D341Med (cell line): ENCODE measurements at regions not wholly inside any gene's neighbourhood (a gene's known extent, or its start where the extent isn't known, plus 50 kb on each side); places are given as distances from the start of the nearest gene placed in this dataset.
"Not testable (repeated sequence)": the region's sequence is repeated elsewhere in the genome, so short reads cannot be mapped to it uniquely, and the experiment has no call there.

Experiments
- DNase-seq: peaks from one replicate; pipeline ENCODE4 v3.0.0; 2012; ENCODE audit warnings: low spot score

DNA sequence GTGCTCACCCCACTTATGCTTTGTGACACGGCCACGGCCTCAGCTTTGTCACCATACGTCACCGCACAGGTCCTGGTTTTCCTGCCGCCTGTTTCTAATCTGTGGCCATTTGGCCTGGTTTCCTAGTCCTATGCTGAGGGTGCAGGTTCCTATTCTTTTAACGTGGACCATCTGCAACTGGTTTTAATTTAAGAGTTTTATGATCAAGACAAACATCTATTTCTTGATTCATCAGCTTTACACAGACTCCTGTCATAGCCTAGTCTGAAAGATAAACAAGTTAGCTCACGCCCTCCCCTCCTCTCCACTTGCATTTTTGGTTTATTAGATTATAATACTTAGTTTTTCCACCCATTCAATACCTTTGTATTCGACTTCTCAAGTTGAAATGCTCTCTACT is 97.5 kb upstream of the RPS6KA2 start:
- no peak for DNase-seq

GRCh38 chr6:166722785-166723184 is 95.7 kb upstream of the RPS6KA2 start:
- no peak for DNase-seq

DNA sequence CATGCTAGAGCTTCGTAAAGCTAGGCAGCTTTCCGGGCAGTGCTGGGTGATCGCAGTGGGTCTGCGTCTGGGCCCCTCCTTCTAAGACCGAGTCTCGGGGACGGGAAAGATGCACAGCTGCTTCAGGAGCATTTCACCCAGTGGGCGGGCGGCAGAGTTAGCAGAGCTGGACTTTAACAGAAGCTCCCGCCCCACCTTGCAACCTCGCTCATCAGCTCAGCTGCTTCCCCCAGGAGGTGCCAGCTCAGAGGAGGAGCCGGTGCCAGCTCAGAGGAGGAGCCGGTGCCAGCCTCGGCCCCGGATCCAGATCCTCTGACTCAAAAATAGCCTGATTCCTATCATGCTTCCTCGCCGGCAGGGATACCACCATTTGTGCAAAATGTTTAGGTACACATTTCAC is 94.5 kb upstream of the RPS6KA2 start:
- DNase-seq, result no peak

DNA sequence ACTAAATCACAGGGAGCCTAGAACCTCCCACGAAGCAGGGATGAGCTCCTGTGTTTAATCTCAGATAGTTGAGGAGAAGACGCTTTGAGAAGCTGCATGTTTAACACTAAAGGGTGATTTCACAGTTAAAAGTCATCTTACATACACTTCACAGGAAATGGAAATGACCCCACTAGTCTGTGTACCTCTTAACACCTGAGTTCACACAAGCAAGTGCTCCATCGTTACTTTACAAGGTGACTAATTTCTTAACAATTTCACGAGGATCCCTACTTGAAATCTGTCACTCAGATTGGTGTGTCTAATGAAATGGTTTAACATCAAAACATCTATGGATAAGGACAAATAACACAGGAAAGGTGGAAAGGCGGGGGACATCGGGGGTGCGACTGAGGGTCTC is 93.8 kb upstream of the RPS6KA2 start:
- DNase-seq, result no peak

GRCh38 chr6:166719019-166719418 is 92.0 kb upstream of the RPS6KA2 start:
- no peak for DNase-seq

DNA sequence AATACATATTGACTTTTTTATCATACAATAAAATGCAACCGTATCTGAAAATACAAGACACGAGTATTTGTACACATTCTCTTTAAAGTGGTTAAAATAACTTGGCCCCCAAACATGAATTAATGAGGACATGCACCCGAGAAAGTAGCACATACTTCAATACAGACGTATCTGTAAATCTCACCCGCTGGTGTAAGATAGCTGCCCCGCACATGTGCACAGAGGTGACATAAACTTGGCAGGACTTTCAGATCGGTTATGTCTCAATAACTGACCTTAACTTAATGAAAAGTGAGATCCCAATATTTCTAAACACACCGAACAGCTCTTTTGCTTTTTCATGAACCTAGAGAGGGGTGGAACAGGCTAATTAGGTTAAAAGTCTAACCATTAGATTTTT is 91.5 kb upstream of the RPS6KA2 start:
- no peak for DNase-seq

- DNase-seq, result no peak
These were observed 90.0 kb upstream of the RPS6KA2 start for GRCh38 chr6:166716910-166717617.

DNA sequence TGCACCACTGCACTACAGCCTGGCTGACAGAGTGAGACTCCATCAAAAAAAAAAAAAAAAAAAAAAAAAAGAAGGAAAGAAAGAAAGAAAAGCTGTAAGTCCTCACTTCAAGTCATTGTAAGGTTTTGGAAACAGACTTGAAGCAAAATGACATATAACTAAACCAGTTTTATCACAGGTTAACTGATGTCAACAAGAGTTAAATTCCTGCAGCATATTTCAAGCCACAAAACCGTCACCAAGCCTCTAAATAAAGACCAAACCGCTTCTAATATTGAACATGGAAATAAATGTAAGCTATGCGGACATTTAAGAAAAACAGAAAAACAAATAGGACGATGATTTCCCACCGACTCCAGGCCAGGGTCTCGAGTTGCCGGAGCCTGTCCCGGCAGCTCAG is 88.9 kb upstream of the RPS6KA2 start:
- DNase-seq, result no peak

DNA sequence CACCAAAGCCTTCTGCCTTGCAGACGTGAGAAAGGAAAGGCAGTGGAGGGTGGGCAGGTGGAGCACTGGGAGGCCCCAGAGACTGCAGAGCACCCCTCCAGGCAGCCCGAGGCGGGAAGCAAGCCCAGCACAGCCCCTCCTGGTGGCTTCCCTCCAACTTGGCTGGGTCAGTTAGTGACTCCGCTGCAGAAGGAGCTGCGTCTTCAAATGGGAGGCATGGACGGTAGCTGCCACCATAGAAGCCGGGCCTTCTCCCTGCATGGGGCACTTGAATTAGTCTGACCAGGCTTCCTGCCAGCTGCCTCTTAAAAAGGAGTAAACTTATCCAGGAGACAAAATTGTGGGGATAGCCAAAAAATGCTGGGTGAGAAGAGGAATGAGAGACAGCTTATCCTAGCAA is 88.0 kb upstream of the RPS6KA2 start:
- no peak for DNase-seq

GRCh38 chr6:166714581-166714980 is 87.5 kb upstream of the RPS6KA2 start:
- no peak for DNase-seq

GRCh38 chr6:166714187-166714510 is 87.1 kb upstream of the RPS6KA2 start:
- no peak for DNase-seq

DNA sequence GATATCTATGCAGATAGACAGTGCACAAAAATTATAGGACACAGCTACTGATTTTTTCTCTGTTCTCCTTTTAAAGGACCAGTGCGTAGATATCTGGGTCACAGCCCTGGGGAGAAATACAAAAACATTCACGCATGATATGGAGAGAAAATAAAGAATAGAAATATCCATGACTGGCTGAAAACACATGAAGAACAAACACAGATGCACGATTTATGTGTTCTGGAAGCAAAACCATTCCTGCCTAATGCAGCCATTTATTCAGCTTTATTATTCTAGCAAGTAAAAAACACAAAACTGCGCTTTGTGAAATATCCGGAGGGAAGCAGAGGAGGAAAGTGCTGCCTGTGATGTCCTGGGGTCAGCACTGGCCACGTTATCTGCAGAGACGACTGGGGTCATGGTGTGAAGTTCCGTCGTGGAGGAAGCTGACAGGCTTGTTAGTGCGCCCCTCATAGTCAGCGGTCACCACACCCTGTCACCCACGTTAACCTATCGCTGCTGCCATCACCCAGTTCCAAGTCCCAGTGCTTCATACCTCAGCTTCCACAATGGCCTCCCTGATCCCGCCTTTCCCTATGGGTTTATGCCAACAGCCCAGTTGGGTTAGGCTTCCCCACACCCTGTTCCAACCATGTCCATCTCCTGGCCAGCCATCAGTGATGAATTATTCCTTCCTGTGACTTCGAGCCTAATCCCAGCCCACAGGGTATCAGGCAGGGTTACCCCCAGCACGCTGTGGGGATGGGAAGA is 86.6 kb upstream of the RPS6KA2 start:
- no peak for DNase-seq

GRCh38 chr6:166712286-166713228 is 85.5 kb upstream of the RPS6KA2 start:
- no peak for DNase-seq

DNA sequence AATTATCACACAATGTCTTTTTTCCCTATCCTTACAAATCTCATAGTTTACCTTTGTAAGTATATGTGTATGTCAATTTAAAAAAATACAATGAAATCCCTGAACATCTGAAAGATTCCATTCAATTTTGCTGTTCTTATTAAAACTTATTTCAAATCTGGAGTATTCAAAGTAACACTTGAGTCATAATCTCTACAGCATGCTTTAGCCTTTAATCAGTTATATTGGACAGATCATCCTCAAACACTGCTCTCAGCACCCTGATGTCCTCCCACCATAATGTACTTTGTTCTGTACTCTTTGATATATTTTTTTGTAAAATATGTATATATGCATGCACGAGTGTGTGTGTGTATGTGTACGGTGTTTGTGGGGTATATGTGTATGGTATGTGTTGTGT is 83.0 kb upstream of the RPS6KA2 start:
- no peak for DNase-seq

DNA sequence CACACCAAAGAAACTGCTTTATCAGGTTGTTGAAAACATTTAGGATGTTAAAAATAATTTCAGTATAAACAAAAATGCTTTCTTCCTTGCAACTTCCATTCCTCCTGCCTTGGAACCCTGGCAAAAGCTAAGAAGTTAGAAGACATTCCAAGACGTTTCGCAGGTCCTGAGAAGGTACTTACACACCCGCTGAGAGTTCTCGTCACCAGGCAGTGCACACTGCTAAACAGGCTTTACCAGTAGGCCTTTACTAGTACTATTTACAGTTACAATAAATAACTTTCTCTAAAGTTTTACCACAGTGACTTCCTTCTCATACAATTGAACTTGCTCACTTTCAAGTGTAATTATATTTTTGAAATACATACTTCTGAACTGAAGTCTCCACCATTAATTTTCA is 81.4 kb upstream of the RPS6KA2 start:
- no peak for DNase-seq

DNA sequence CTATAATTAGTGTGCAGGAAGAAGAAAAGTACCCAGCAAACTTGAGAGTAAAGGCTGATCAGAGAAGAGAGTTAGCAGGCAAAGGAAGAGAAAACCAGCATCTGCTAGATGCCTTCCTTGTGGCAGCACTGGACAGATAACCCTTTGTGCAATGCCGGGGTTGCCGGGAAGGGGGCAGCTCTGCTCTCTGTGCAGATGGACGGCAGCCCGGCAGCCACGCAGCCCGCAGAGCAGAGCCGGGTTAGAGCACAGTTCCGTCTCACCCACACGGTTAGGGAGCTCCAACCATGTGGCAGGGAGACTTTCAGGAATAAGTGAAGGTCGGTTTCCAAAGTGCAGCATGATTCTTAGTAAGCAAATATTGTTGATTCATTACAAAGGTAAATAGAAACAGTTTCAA is 80.0 kb upstream of the RPS6KA2 start:
- no peak for DNase-seq

- DNase-seq, result no peak
These were observed 78.0 kb upstream of the RPS6KA2 start for GRCh38 chr6:166705069-166705468.

DNA sequence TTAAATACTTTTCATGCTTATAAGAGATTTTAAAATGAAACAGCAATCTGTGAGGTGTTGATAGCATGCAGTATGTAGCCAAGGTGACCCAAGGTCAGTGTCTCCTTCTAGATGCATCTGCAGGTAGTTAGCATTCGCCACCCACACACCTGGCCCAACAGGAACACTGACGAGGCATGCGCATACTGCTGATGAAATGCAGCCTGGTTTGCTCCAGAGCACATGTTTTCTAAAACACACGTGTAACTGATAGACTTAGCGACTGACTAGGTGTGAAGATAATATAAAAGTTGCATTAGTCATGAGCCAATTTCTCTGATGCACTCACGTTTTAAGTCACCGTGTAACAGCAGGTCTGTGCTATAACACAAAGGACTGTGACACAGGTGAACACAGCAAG is 77.1 kb upstream of the RPS6KA2 start:
- no peak for DNase-seq

- no peak for DNase-seq
These were observed 76.2 kb upstream of the RPS6KA2 start for GRCh38 chr6:166703149-166703710.

GRCh38 chr6:166701424-166701823 is 74.4 kb upstream of the RPS6KA2 start:
- DNase-seq, result not testable (repeated sequence)

DNA sequence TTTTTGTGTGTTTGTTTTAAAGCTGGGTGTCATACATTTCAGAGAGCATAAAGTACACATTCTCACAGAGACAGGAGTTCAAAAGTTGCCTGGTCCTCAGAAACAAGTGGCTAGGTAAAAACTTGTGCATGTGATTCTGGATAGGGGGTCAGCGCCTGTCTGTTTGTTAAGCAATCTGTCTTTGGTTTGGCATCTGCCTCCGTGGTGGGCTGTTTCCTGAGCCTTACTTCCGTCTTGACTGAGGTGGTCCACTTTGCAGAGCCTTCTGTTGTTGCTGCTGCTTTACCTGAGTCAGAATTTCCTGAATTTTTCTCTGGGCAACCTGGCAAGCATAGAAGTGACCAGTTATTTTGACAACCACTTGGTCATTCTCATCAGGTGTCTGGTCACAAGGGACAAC is 73.8 kb upstream of the RPS6KA2 start:
- not testable (repeated sequence) for DNase-seq

GRCh38 chr6:166697113-166697512 is 70.1 kb upstream of the RPS6KA2 start:
- DNase-seq, result no peak

- DNase-seq, result no peak
These were observed 66.8 kb upstream of the RPS6KA2 start for GRCh38 chr6:166693880-166694279.
